HCT116 (cell line): ENCODE measurements at regions not wholly inside any gene's neighbourhood (a gene's known extent, or its start where the extent isn't known, plus 50 kb on each side); places are given as distances from the start of the nearest gene placed in this dataset.

Source experiments
- ATAC-seq: fragments of 200-7000 bp; cut with Tn5 transposase; 2 replicates; pipeline ENCODE4 v1.9.1; 2020; ENCODE audit warnings: mild to moderate bottlenecking, moderate library complexity
- BruUV-seq: library from RNA; stranded (reverse); fragments of 400-500 nt; replicated peaks from 2 replicates; lab custom pipeline; 2021; lab: Mats Ljungman, UMichigan
- CTCF ChIA-PET: fragments of 300-600 bp; sonication (Branson Sonifier 250); formaldehyde crosslinking; loops from one replicate; lab custom pipeline; 2021; ENCODE audit warnings: antibody characterized with exemption; lab: Charles Lee
- POLR2A ChIA-PET: fragments of 300-600, 350-600 bp; sonication (Branson Sonifier 250); formaldehyde crosslinking; loops from one replicate; lab custom pipeline; 2021; ENCODE audit warnings: antibody characterized with exemption; lab: Charles Lee
- RAD21 ChIA-PET, 2 experiments: fragments of 300-600 bp; sonication (Branson Sonifier 250); formaldehyde crosslinking; loops; one replicate each; lab custom pipeline; 2023; ENCODE audit warnings: low total read pairs in 2 of 2; ENCODE audit not compliant: uncharacterized antibody in 2 of 2, unreplicated experiment in 2 of 2, low non-redundant PET in 1 of 2; lab: Charles Lee
- DNase-seq: peaks from one replicate; pipeline ENCODE4 v3.0.0-alpha.2; 2010; ENCODE audit warnings: low read depth, low spot score
- H2AFZ ChIP-seq: fragments of 200-600 bp; shearing (Covaris generic), sonication (generic); 2 replicates; pipeline ENCODE4 v1.6.1; 2017; ENCODE audit warnings: low read depth, mixed run types, mixed read lengths, antibody characterized with exemption, low read length; ENCODE audit not compliant: poor library complexity, severe bottlenecking
- H3K27ac ChIP-seq: 2 replicates; pipeline ENCODE4 v1.5.1; 2012; ENCODE audit warnings: low read depth, low read length
- H3K27me3 ChIP-seq: fragments of 200-600 bp; sonication (generic); 2 replicates; pipeline ENCODE4 v1.6.1; 2016; ENCODE audit warnings: mixed run types, low read length, mixed read lengths; ENCODE audit not compliant: insufficient read depth
- H3K36me3 ChIP-seq, 2 experiments: fragments of 200-500 bp in 1 of 2; fragments of 200-600 bp in 1 of 2; sonication (Bioruptor generic) in 1 of 2; sonication (generic) in 1 of 2; 2 replicates each; pipeline versions ENCODE4 v1.5.1 to v1.6.1; 2014 to 2016; ENCODE audit warnings: low read length in 2 of 2, inconsistent platforms in 1 of 2, mixed read lengths in 1 of 2, mixed run types in 1 of 2; ENCODE audit not compliant: insufficient read depth in 2 of 2, control insufficient read depth in 1 of 2
- H3K4me1 ChIP-seq, 2 experiments: fragments of 200-600 bp in 1 of 2; sonication (generic) in 1 of 2; 2 replicates each; pipeline versions ENCODE4 v1.5.1 to v1.6.1; 2012 to 2017; ENCODE audit warnings: low read length in 2 of 2, inconsistent platforms in 1 of 2, mild to moderate bottlenecking in 1 of 2, mixed read lengths in 1 of 2, mixed run types in 1 of 2, moderate library complexity in 1 of 2; ENCODE audit not compliant: insufficient read depth in 2 of 2, control insufficient read depth in 1 of 2
- H3K4me2 ChIP-seq: fragments of 200-600 bp; sonication (generic); 2 replicates; pipeline ENCODE4 v1.6.1; 2017; ENCODE audit warnings: mixed run types, low read length, mixed read lengths
- H3K4me3 ChIP-seq, 2 experiments: fragments of 200-600 bp in 1 of 2; sonication (generic) in 1 of 2; replicated peaks in 1 of 2; 2 replicates each; pipeline ENCODE4 v1.5.1; 2011 to 2016; ENCODE audit warnings: low read length in 2 of 2, control low read depth in 1 of 2, low read depth in 1 of 2, mild to moderate bottlenecking in 1 of 2, mixed read lengths in 1 of 2, mixed run types in 1 of 2
- H3K79me2 ChIP-seq: fragments of 200-600 bp; sonication (generic); 2 replicates; pipeline ENCODE4 v1.6.1; 2017; ENCODE audit warnings: mild to moderate bottlenecking, mixed run types, low read length, moderate library complexity, mixed read lengths; ENCODE audit not compliant: insufficient read depth
- H3K9ac ChIP-seq: fragments of 200-600 bp; sonication (generic); 2 replicates; pipeline ENCODE4 v1.6.1; 2016; ENCODE audit warnings: low read length, mixed read lengths
- H3K9me2 ChIP-seq: fragments of 200-600 bp; sonication (generic), shearing (Covaris generic); 2 replicates; pipeline ENCODE4 v1.6.1; 2017; ENCODE audit warnings: mixed run types, mild to moderate bottlenecking, moderate library complexity; ENCODE audit not compliant: insufficient read depth
- H3K9me3 ChIP-seq, 2 experiments: fragments of 200-500 bp in 1 of 2; fragments of 200-600 bp in 1 of 2; sonication (Bioruptor generic) in 1 of 2; sonication (generic) in 1 of 2; 2 replicates each; pipeline ENCODE4 v1.6.1; 2014 to 2017; ENCODE audit warnings: low read length in 2 of 2, mixed read lengths in 2 of 2, inconsistent platforms in 1 of 2, low read depth in 1 of 2, mild to moderate bottlenecking in 1 of 2, mixed run types in 1 of 2, moderate library complexity in 1 of 2; ENCODE audit not compliant: control insufficient read depth in 1 of 2, insufficient read depth in 1 of 2
- H4K20me1 ChIP-seq: fragments of 200-600 bp; sonication (generic), shearing (Covaris generic); 2 replicates; pipeline ENCODE4 v1.6.1; 2017; ENCODE audit warnings: mixed run types, mild to moderate bottlenecking, moderate library complexity; ENCODE audit not compliant: insufficient read depth
- CBX3 ChIP-seq: IDR thresholded peaks from 2 replicates; pipeline ENCODE4 v1.6.1; 2012; ENCODE audit warnings: low read depth
- JUND ChIP-seq: IDR thresholded peaks from 2 replicates; pipeline ENCODE4 v1.6.1; 2012
- RAD21 ChIP-seq: IDR thresholded peaks from 2 replicates; pipeline ENCODE4 v1.6.1; 2012; ENCODE audit warnings: low read depth, mild to moderate bottlenecking
- TCF7L2 ChIP-seq: IDR thresholded peaks from 2 replicates; pipeline ENCODE4 v1.7.0; 2011; ENCODE audit warnings: borderline replicate concordance, inconsistent platforms; ENCODE audit not compliant: insufficient read depth, insufficient read length; ENCODE audit errors: extremely low read depth
- YY1 ChIP-seq: IDR thresholded peaks from 2 replicates; pipeline ENCODE4 v1.6.1; 2011; ENCODE audit warnings: low read length, low read depth, moderate library complexity, mild to moderate bottlenecking; ENCODE audit not compliant: insufficient replicate concordance; ENCODE audit errors: extremely low read depth
- ZFX ChIP-seq: fragments of 450-650 bp; IDR thresholded peaks from 2 replicates; pipeline ENCODE4 v1.6.1; 2017
- intact Hi-C: fragments of 100-400 bp; cut with micrococcal nuclease; formaldehyde crosslinking; loops from 2 replicates; pipeline ENCODE4 v1.10.0; 2022
- TF ChIP-seq, protein P1 (sequence below): IDR thresholded peaks from 2 replicates; pipeline ENCODE4 v1.6.1; 2012; ENCODE audit warnings: low read depth

DNA sequence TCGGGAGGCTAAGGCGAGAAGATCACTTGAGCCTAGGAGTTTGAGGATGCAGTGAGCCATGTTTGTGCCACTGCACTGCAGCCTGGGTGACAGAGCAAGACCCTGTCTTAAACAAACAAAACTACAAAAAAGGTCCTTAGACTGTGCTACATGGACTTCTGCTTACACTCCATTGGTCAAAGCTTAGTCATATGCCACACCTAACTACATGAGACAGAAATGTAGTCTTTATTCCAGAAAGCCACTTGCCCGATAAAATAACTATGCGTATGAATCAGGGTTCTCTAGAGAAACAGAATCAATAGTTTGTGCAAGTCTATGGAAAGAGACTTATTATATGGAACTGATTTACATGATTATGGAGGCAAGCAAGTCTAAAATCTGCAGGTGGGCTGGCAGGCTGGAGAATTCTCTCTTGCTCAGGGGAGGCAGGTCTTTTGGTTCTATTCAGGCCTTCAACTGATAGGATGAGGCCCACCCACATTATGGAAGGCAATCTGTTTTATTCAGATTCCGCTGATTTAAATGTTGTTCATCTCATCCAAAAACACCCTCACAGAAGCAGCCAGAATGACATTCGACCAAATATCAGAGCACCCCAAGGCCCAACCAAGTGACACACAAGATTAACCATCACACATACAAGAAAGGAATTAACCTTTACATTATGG lies 114.4 kb upstream of the SIX2 start:
- Histone ChIP-seq H3K9ac (no peak overlapping the region), H4K20me1 (no peaks in the 10 kb centered on the region), H3K4me3 (no peak overlapping the region), H3K4me2 (no peak overlapping the region), H3K79me2 (no peaks in the 10 kb centered on the region), H3K27me3 (no peaks in the 10 kb centered on the region), H3K9me3 (no peaks in the 10 kb centered on the region), H3K27ac (no peak overlapping the region), H3K36me3 (no peaks in the 10 kb centered on the region), H3K9me2 (no peaks in the 10 kb centered on the region), H2AFZ (no peak overlapping the region)
- POLR2A ChIA-PET, result no interaction called here
- intact Hi-C loops, result no loop called here
- ATAC-seq, result no peak
- no TSS peak for BruUV-seq
- no peak for DNase-seq
- RAD21 ChIA-PET, result no interaction called here
- TF ChIP-seq ZFX, result no peak
- TF ChIP-seq, all 23 proteins: peak for 0
- H3K4me1 ChIP-seq, result peaks cover 0 to 7% of the 10 kb centered on the region in 2 experiments; a peak in 2 of 4 replicates
- CTCF ChIA-PET, result no interaction called here

DNA sequence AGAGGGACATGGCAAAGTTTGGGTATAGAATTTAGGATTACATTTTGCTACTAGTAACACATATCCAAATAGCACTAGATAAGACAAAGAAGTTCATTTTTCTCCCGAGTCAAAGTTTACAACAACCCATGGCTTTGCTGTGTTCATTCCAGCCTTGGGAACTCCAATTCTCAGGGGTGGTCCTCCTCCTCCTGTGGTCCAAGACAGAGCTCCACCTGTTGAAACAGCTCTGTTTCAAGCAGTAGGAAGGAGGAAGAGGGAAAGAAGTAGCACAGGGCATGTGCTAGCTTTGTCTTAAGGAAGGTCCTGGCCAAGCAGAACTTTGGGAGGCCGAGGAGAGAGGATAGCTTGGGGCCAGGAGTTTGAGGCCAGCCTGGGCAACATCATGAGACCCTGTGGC lies 113.8 kb upstream of the SIX2 start:
- CTCF ChIA-PET, result no interaction called here
- Histone ChIP-seq H3K36me3 (no peaks in the 10 kb centered on the region), H3K79me2 (no peaks in the 10 kb centered on the region), H3K27ac (no peak overlapping the region), H3K27me3 (no peaks in the 10 kb centered on the region), H3K4me3 (no peak overlapping the region), H2AFZ (no peak overlapping the region), H3K9ac (no peak overlapping the region), H4K20me1 (no peaks in the 10 kb centered on the region), H3K9me2 (no peaks in the 10 kb centered on the region), H3K4me2 (no peak overlapping the region), H3K9me3 (no peaks in the 10 kb centered on the region), H3K4me1 (peaks cover 0 to 4% of the 10 kb centered on the region in 2 experiments; a peak in 2 of 4 replicates)
- DNase-seq (no peak), ATAC-seq (no peak)
- POLR2A ChIA-PET, result no interaction called here
- intact Hi-C loops, result no loop called here
- TF ChIP-seq, protein P1, sequence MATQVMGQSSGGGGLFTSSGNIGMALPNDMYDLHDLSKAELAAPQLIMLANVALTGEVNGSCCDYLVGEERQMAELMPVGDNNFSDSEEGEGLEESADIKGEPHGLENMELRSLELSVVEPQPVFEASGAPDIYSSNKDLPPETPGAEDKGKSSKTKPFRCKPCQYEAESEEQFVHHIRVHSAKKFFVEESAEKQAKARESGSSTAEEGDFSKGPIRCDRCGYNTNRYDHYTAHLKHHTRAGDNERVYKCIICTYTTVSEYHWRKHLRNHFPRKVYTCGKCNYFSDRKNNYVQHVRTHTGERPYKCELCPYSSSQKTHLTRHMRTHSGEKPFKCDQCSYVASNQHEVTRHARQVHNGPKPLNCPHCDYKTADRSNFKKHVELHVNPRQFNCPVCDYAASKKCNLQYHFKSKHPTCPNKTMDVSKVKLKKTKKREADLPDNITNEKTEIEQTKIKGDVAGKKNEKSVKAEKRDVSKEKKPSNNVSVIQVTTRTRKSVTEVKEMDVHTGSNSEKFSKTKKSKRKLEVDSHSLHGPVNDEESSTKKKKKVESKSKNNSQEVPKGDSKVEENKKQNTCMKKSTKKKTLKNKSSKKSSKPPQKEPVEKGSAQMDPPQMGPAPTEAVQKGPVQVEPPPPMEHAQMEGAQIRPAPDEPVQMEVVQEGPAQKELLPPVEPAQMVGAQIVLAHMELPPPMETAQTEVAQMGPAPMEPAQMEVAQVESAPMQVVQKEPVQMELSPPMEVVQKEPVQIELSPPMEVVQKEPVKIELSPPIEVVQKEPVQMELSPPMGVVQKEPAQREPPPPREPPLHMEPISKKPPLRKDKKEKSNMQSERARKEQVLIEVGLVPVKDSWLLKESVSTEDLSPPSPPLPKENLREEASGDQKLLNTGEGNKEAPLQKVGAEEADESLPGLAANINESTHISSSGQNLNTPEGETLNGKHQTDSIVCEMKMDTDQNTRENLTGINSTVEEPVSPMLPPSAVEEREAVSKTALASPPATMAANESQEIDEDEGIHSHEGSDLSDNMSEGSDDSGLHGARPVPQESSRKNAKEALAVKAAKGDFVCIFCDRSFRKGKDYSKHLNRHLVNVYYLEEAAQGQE, result no peak
- TF ChIP-seq CBX3, result no peak
- no peak for TF ChIP-seq TCF7L2
- TF ChIP-seq YY1, result no peak
- TF ChIP-seq RAD21, result no peak
- no peak for TF ChIP-seq JUND
- RAD21 ChIA-PET, result no interaction called here
- BruUV-seq, result no TSS peak
